ENCODE measurements at regions not wholly inside any gene's neighbourhood (a gene's known extent, or its start where the extent isn't known, plus 50 kb on each side); places are given as distances from the start of the nearest gene placed in this dataset.

GRCh38 chr10:116002735-116003134 is 270.3 kb downstream of the GFRA1 start:
- ChIA-PET CTCF (no interaction called here), POLR2A (no interaction called here)
- Histone ChIP-seq H3K4me3 (replicated peaks in 1 of 3; ENCODE audit: insufficient read depth in 1 of 3, low read depth in 1 of 3, low read length in 3 of 3) (no peak overlapping the region), H3K4me1 (ENCODE audit: control insufficient read depth, extremely low read depth, insufficient read depth, low read length) (no peaks in the 10 kb centered on the region), H3K9me1 (replicated peaks; ENCODE audit: control insufficient read depth, extremely low read depth, insufficient read depth, low read length) (no peaks in the 10 kb centered on the region), H3K79me2 (ENCODE audit: control insufficient read depth, insufficient read depth, low read length) (no peaks in the 10 kb centered on the region), H3K9me3 (replicated peaks; ENCODE audit: control insufficient read depth, insufficient read depth, low read length) (no peaks in the 10 kb centered on the region), H4K20me1 (replicated peaks; ENCODE audit: control insufficient read depth, extremely low read depth, insufficient read depth, low read length) (no peaks in the 10 kb centered on the region), H3K36me3 (ENCODE audit: control insufficient read depth in 2 of 2, extremely low read depth in 1 of 2, insufficient read depth in 2 of 2, low read length in 2 of 2) (no peaks in the 10 kb centered on the region), H3K27me3 (ENCODE audit: control insufficient read depth in 2 of 2, insufficient read depth in 2 of 2, low read length in 2 of 2) (no peaks in the 10 kb centered on the region), H3K4me2 (ENCODE audit: insufficient read depth, low read length) (no peak overlapping the region), H3K27ac (ENCODE audit: insufficient read depth, low read depth, low read length) (no peak overlapping the region), H2AFZ (ENCODE audit: low read depth, low read length) (no peak overlapping the region), H3K9ac (replicated peaks; ENCODE audit: extremely low read depth, insufficient read depth, low read length) (no peak overlapping the region)
- TF ChIP-seq MYC (IDR thresholded peaks at IDR 0.05; ENCODE audit: low read depth, low read length) = no peak
- no peak for TF ChIP-seq JUN (IDR thresholded peaks at IDR 0.05; ENCODE audit: borderline replicate concordance, insufficient read depth, insufficient read length, low read depth)
- no peak for TF ChIP-seq EZH2 (IDR thresholded peaks at IDR 0.05; ENCODE audit: borderline replicate concordance, low read depth, low read length, severe bottlenecking)
- no peak for TF ChIP-seq FOS (IDR thresholded peaks at IDR 0.05; ENCODE audit: borderline replicate concordance, insufficient read depth, low read length)
- TF ChIP-seq CTCF (IDR thresholded peaks at IDR 0.05; ENCODE audit: extremely low read depth in 1 of 2, insufficient read depth in 1 of 2, low read depth in 1 of 2, low read length in 2 of 2) = no peak
- no peak for TF ChIP-seq POLR2AphosphoS5 (IDR thresholded peaks at IDR 0.05; ENCODE audit: insufficient read depth, low read depth, low read length)
- FAIRE-seq (no peak), DNase-seq (ENCODE audit: low read depth, low spot score) (no peak)
- dilution Hi-C loops (cut with MboI; ENCODE audit: extremely low pct_ligation_motif_present, low sequenced_read_pairs) = no loop called here
- intact Hi-C loops (cut with micrococcal nuclease) = no loop called here
- no TSS peak for BruUV-seq (replicated peaks)

- H2AFZ ChIP-seq (ENCODE audit: low read depth, low read length) = no peak overlapping the region
- H3K9me1 ChIP-seq (replicated peaks; ENCODE audit: control insufficient read depth, extremely low read depth, insufficient read depth, low read length) = no peaks in the 10 kb centered on the region
- H3K4me3 ChIP-seq (replicated peaks in 1 of 3; ENCODE audit: insufficient read depth in 1 of 3, low read depth in 1 of 3, low read length in 3 of 3) = no peak overlapping the region
- POLR2A ChIA-PET = no interaction called here
- CTCF ChIA-PET = no interaction called here
- FAIRE-seq (no peak), DNase-seq (ENCODE audit: low read depth, low spot score) (no peak)
- no peak for TF ChIP-seq POLR2AphosphoS5 (IDR thresholded peaks at IDR 0.05; ENCODE audit: insufficient read depth, low read depth, low read length)
- TF ChIP-seq JUN (IDR thresholded peaks at IDR 0.05; ENCODE audit: borderline replicate concordance, insufficient read depth, insufficient read length, low read depth) = no peak
- no peak for TF ChIP-seq GATA2 (IDR thresholded peaks at IDR 0.05; ENCODE audit: insufficient read depth, insufficient read length, low read depth, low read length)
- TF ChIP-seq POLR2A (IDR thresholded peaks at IDR 0.05; ENCODE audit: low read depth, low read length) = no peak
- no peak for TF ChIP-seq FOS (IDR thresholded peaks at IDR 0.05; ENCODE audit: borderline replicate concordance, insufficient read depth, low read length)
- no TSS peak for BruUV-seq (replicated peaks)
- H3K27me3 ChIP-seq (ENCODE audit: control insufficient read depth in 2 of 2, insufficient read depth in 2 of 2, low read length in 2 of 2) = no peaks in the 10 kb centered on the region
- H3K9ac ChIP-seq (replicated peaks; ENCODE audit: extremely low read depth, insufficient read depth, low read length) = no peak overlapping the region
- no peaks in the 10 kb centered on the region for H4K20me1 ChIP-seq (replicated peaks; ENCODE audit: control insufficient read depth, extremely low read depth, insufficient read depth, low read length)
- dilution Hi-C loops (cut with MboI; ENCODE audit: extremely low pct_ligation_motif_present, low sequenced_read_pairs) (no loop called here), intact Hi-C loops (cut with micrococcal nuclease) (no loop called here)
- H3K4me2 ChIP-seq (ENCODE audit: insufficient read depth, low read length) = no peak overlapping the region
- H3K79me2 ChIP-seq (ENCODE audit: control insufficient read depth, insufficient read depth, low read length) = no peaks in the 10 kb centered on the region
- no peaks in the 10 kb centered on the region for H3K36me3 ChIP-seq (ENCODE audit: control insufficient read depth in 2 of 2, extremely low read depth in 1 of 2, insufficient read depth in 2 of 2, low read length in 2 of 2)
- H3K27ac ChIP-seq (ENCODE audit: insufficient read depth, low read depth, low read length) = no peak overlapping the region
- H3K4me1 ChIP-seq (ENCODE audit: control insufficient read depth, extremely low read depth, insufficient read depth, low read length) = no peaks in the 10 kb centered on the region
- H3K9me3 ChIP-seq (replicated peaks; ENCODE audit: control insufficient read depth, insufficient read depth, low read length) = no peaks in the 10 kb centered on the region
These were observed 271.0 kb downstream of the GFRA1 start for GRCh38 chr10:116001976-116002375.

Measured in endothelial cell of umbilical vein (primary cell).